Hematopoietic multipotent progenitor cell treated with erythropoietin and hydrocortisone succinate and interleukin-3 and kit ligand, for 6 days (in vitro differentiated cells): ENCODE measurements at regions not wholly inside any gene's neighbourhood (a gene's known extent, or its start where the extent isn't known, plus 50 kb on each side); places are given as distances from the start of the nearest gene placed in this dataset.
"Not testable (repeated sequence)": the region's sequence is repeated elsewhere in the genome, so short reads cannot be mapped to it uniquely, and the experiment has no call there.

Experiments used
- DNase-seq: peaks from one replicate; pipeline ENCODE4 v3.0.0-alpha.2; 2015

DNA sequence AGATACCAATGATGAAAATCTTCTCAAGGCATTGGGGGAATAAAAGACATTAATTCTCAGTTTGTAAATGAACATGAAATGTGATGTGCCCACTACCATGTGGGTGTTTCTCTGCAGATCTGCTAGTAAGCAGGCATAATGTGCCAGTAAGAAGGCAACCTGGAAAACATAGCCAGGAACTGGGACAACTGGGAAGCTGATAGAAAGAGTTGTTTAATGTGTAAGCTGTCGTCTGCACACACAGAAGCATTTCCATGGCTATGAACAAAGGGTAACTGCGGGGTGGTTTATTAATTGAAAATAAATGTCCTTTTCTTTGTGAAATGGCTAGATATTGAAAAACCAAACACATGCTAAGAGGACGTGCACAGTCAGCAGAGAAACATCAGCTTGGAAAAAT, 52.0 kb downstream of the ZC3H11B start:
- no peak for DNase-seq

DNA sequence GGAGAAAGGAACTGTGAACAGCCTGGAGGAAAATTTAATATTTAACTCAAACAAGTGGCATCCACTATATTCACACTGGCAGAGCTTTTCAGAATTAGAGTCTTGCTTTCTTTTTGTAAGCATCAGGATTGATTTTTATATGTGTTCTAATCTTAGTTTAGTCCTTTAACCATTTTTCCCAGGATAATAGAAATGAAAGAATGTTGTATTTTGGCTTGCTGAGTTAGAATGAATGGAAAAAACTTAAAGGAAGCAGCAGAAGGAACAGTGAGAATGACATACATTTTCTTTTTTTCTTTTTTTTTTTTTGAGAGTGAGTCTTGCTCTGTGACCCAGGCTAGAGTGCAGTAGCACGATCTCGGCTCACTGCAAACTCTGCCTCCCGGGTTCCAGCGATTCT, 53.0 kb downstream of the ZC3H11B start:
- DNase-seq: no peak

DNA sequence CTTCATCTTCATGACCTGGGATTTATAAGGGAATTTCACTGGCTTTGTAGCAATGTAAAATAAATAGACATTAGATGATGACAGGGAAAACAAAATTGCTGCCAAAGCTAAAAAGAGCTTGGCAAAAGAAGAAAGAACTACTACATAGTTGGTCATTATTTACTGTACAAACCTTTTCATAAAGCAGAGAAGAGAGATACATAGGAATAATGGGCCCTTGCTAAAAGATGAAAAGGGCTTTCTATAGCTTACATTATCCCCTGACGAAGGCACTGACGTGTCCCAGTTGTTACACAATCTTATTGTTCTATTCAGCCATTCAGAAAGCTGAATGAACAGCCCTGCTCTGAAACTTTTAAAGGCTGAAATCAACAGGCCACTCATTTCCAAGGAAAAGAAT, 57.1 kb downstream of the ZC3H11B start:
- no peak for DNase-seq

DNA sequence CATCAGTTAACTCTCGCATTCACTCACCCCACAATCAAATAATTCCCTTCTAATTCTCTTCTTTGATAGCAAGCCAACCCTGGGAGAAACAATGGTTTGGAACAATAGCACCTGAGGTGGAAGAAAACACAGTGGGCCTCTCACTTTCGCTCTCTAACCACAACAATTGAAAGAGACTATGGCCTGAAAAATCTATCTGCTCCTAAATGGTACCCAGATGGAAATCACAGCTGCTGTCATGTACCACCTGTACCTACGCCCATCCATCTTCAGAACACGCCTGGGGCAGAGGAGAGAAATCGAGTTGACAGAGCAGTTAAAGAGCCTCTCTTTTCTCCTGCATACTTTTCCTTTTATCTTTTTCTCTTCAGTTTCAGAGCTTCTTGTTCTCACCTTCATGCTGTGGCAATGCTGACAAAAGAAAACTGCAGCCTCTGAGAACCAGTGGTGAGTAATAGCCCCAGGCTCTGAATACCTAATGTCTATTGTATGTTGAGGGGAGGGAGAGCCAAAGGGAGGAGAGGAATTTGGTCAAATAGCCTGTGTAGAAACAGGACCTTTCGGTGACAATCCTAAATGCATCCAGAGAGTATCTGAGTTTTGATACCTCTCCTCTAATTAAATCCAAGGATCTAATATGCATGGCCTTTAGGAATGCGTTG, 57.7 kb downstream of the ZC3H11B start:
- DNase-seq: no peak

DNA sequence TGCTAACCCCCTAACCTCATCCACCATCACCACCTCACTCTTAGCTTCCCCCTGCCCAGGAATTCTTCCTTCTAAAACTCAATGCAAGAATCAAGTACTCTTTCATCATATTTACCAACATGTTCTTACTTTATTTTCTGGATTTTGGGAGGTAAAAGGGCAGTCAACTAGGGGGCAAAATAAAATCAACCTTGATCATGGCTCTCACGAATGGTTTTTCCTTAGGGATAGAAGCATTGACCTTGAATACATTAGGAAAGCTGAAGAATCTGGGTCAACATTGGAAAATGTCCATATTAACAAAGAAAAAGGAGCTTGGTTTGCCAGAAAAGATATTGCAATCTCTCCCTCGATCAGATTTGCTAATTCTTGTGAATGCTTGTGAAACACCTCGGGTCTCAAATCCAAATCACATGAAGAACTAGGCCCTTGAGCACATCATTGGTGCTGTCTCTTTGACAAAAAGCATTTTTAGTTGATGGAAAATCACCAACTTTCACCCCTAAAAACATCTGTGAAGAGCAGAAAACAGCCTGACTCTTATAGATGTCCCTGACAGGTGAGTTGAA, 58.9 kb downstream of the ZC3H11B start:
- DNase-seq: no peak

DNA sequence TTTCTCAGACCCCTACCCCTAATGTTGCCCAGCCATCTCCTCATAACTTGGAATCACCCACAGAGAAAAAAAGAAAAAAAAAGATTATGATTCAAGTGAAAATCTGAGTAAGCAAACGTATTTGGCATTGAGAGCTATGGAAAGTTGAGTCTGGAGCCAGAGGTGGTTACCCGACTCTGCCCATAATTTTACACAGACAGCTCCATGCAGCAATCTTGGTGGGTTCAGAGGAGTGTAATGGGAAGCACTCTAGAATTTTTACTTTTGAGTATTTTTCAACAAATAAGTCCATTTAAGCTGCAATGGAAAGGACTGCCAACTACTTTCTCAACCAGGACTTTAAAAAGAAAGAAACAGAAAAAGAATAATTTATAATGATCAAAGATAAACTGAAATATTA, 62.7 kb downstream of the ZC3H11B start:
- no peak for DNase-seq

DNA sequence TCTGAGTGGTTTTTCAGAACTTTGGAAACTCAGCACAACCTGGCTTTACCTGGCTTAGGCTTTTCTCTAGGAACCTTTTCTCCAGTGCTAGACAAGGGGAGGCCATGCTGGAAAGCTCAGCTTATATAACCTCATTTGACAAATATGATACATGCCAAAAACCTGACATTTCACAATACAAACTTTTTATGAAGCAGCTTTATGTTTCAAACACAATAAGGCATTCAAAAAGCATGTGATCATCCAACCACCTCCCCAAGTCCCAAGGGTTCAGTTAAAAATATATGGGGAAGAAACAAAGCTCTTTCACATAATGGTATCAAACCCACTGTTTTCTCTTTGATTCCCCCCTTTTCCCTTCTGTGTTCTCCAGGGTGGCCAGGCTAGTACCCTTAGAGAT, 63.7 kb downstream of the ZC3H11B start:
- DNase-seq: no peak

DNA sequence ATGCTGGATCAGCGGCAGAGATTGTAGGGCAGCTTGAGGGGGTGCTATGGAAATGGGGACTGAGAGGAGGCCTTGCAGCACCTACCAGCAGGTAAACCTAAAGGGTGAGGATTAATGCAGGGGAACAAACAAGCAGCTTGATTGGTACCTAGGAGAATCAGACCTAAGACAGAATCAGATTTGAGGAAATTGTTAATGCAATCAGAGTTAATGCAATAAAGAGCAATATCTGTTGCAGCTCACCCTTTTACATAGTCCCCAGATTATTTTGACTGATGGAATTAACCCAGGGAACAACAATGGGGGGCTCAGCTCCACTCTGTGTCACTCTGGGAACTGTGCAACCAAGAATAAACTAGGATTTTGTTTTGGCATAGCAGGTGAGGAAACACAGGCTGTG, 64.5 kb downstream of the ZC3H11B start:
- DNase-seq: no peak

DNA sequence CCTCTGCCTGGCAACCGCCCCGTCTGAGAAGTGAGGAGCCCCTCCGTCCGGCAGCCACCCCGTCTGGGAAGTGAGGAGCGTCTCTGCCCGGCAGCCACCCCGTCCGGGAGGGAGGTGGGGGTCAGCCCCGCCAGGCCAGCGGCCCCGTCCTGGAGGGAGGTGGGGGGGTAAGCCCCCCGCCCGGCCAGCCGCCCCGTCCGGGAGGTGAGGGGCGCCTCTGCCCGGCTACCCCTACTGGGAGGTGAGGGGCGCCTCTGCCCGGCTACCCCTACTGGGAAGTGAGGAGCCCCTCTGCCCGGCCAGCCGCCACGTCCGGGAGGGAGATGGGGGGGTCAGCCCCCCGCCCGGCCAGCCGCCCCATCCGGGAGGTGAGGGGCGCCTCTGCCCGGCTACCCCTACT, 67.1 kb downstream of the ZC3H11B start:
- not testable (repeated sequence) for DNase-seq

DNA sequence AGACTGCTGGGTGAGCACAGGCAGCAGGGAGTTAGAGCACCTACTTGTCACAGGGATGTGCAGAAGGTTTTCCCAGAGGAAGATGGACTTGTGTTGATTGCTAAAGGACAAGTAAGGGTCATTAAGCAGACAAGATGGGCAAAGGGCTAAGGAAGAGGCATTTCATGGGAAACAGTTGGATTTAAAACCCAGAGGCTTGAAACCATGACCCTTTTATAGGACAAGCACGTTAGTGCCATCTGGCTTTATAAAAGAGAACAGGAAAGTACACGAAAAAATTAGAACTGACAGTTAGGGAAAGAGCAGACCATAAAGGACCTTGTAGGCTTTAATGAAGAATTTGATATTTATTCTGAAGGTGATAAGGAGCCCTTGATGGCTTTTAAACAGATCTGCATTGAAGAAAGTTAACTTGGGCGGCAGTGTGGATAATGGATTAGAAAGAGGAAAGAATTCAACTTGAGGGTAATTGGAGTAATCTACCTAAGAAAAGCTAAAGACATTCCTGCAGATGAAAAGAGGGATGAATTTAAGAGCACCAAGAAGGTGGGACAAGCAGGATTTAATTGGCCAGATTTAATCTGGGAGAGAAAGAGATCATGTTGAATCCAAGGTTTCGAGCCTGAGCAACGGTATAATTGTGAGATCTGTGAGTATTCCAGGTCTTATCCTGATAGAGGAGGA, 68.6 kb downstream of the ZC3H11B start:
- DNase-seq: no peak

DNA sequence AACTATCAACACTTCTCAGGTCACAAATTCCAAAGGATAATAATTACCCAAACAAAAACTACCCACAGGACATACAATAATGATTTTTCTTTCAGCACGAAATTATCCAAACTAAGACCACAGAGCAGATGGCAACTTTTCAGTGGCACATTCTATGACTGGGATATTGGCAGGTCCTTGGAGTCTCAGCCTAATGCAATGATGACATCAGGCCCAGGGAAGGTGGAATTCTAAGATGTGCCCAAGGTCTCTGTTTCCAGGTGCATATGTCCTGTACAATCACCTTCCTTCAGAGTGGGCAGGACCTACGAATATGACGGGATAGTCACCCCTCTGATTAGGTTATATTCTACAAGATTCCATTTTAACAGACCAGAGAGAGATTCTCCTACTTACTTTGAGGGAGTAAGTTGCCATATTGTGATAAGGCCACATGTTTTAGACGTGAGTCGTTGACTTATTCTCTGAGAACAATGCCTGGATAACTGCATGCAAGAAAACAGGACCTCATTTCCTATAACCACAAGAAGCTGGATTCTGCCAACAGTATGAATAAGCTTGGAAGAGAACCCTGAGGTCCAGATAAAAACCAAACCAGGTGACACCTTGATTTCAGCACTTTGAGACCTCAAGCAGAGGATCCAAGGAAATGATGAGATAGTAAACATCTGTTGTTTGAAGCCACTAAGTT, 69.9 kb downstream of the ZC3H11B start:
- no peak for DNase-seq

DNA sequence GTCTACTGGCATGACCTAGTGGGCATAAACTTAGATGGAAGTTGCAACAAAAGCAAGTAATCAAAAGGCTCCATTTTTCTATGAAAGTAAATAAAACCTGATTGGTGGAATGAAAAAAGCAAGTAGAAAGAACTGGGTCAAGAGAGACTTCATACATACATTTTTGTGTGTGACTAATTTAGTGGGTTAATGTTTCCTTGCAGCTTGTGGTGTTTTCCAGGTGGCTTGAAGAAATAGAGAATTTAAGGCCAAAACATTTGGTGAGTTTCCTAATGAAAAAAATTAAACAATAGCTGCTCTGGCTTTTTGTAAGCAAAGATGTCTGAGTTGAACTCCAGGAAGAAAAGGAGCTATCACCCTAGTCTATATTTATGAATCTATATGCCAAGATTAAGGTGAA, 71.0 kb downstream of the ZC3H11B start:
- DNase-seq: no peak

DNA sequence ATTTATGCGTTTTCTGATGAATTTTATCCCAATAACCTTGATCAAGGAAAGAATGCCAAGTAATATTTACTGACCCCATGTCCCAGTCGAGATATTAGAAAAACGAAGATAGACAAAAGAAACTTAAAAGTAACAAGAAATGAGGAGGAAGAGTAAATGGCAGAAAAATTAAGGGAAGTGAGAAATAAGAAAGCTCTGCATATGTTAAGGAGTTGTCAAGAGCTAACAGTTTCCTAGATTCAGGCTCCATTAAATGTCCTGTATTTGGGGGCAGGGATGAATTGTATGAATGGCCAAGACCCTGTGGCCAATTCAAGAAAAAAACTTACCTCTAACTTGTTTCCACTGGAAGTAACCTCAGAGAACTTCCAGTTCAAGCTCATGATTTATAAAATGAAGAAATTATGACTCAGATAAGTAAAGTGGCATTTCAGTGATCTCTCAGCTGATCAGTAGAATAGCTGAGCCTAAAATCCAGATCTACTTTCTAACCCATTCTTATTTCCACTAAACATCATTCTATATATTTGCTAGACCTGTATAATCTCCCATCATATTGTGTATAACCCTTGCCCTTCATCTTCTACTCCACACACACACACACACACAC, 73.2 kb downstream of the ZC3H11B start:
- DNase-seq: no peak

DNA sequence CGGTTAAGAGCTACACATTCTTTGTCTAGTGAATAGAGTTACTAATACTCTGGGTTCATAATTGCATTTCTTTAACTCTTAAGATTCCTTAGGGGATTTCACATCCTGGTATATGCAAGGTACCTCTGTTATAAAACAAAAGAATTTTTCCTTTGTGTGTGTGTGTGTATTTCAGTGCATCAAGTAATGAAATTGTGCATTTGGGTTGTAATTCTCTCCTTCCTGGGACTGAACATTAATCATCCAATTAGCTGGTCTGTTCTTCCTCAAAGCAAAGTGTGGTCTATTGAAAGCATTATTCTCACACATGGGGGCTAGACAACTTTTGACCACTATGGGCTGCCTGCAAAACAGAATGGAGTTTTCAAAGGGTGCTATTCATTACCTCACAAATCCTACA, 74.0 kb downstream of the ZC3H11B start:
- DNase-seq: no peak

DNA sequence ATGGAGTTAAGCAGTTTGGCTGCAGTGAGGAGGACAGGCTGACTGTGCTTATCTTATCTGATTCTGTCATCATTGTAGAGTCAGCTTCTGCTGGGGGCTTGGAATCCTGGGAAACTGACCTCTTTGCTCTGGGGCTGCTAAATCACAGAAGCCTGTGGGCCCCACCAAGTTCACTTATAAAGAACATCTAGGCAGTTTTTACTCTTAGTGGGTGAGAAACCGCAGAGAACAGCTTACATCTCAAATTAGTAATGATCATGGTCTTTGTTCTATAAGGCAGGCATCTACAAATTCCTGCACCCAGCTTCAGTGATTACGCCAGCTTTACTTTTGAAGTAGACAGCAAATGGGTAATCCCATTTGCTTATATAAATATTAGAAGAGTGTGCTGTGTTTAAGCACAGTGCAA, 75.7 kb downstream of the ZC3H11B start:
- no peak for DNase-seq

DNA sequence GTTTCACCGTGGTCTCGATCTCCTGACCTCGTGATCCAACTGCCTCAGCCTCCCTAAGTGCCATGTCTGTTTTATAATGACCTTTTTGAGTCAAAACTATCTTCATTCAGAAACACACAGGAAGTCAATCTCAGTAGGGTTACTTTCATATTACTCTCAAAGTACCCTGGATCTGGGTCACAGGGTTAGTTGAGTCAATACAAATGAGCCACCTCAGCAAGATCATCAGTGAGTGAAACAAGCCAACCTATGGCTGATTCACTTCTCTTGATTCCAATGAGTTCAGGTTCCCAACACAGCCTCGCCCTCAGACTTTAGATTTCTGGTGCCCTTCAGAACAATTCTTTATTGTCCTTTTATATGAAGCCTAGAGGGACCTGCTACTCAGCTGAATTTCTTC, 76.9 kb downstream of the ZC3H11B start:
- no peak for DNase-seq

DNA sequence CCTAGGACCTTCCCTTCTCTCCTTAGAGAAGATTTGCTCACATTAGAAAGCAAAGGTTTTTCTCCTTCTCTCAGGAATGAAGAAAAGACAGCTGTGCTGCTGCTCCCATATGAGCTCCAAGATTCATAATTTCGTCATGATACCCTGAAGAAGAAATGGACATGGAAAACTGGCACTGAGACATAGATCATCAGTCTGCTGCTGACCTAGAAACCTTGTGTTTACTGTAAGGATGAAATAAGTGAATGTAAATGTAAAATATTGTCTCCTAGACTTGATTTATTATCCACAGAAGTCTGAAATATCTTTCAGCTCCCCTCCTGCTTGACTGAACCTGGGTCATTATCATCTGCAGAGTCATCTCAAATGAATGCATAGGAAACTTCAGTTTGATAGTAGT, 77.9 kb downstream of the ZC3H11B start:
- no peak for DNase-seq

DNA sequence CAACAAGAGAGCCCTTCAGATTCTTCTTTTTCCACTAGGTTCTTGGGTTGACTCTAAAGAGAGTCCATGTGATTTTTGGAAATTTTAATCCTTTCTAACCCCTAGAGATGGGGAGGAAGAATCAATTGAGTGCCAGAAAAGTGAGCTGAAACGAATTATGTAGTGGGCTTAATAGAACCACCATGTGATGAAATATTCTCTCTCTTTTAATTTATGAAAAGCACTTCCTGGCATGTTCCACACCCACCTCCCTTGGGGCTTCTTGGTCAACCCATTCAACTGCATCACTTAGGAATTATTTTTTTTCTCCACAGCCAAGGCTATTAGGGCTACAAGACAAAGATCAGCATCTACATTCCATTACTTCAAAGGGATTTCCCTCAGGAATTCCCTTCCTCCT, 79.6 kb downstream of the ZC3H11B start:
- DNase-seq: no peak

DNA sequence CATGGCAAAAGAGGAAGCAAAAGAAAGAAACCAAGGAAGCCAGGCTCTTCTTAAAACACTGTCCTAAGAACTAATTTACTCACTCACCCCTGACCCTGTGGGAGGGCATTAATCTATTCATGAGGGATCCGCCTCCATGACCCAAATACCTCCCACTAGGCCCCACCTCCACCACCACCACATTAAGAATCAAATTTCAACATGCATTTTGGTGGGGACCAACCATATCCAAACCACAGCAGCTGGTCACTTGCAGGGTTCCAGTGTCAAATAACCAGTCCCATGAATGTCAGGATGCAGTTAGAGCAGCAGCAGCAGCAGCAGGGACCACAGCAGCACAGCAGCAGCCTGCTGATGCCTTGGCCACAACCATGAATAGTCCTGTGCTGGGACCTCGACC, 83.8 kb downstream of the ZC3H11B start:
- no peak for DNase-seq

DNA sequence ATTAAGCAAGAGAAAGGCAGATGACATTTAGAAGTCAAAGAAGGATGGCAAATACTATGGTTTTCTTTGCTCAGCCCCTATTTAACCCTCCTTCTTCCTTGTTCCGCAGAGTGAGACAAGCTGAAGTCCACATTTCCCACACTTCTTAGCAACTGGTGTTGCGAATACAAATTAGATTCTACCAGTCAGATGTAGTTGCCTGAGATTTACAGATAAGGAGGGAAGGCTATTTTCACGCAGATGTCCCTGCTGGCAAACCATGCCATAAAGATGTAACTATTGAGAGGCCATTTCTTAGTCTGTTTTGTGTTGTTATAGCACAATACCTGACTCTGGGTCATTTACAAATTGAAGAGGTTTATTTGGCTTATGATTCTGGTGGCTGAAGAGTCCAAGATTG, 84.3 kb downstream of the ZC3H11B start:
- no peak for DNase-seq

DNA sequence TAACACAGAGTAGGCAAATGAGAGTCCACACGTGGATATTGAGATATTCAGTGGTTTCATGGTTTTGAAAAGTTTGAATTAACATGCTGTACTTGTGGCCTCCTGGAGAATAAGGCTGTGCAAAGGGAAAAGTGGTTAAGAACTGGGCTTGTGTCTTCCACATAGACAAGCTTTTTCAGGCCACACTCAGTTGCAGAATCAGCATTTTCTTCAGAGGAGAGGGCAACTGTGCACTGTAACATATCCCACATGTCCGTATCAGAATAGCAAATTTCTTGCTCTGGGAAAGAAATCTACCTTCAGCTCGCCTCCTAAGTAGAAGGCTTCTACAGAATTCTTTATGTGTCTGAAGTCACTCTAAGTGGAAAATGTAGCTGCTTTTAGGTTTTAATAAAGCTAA, 84.9 kb downstream of the ZC3H11B start:
- DNase-seq: no peak

DNA sequence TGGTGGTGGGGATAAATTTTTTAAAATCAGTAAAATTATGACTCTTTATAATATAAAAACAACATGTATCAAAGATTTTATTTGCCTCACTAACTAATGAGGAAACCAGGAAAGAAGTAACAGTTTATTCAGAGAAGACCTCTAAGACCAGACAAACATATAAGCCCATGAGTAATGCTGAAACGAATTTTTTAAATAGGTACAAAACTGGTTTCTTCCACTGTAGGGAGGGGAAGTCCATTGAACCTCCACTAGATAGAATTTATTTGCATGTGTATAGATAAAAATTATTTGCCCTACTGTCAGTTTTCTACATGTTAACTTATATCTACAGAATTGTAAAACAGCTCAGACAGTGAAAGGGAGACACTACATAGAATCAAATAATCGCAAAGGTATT, 86.8 kb downstream of the ZC3H11B start:
- no peak for DNase-seq

DNA sequence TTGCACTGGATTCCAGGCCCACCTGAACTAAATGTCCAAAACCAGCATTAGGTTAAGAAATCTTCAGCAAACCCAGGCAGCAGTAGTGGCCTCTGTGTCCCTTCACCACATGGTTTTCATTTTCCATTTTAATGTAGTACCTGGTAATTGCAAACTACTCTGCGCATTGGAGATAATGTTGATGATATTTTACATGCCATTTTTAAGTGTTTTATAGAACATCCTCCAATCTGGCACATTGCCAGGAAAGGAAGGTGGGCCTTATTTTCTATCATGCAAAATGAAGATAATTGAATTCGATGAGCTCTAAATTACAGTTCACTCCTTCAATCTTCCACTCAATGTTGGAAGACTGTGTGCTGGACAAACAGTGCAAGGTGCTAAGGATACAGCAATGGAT, 89.5 kb downstream of the ZC3H11B start:
- DNase-seq: peak; percentile 2

DNA sequence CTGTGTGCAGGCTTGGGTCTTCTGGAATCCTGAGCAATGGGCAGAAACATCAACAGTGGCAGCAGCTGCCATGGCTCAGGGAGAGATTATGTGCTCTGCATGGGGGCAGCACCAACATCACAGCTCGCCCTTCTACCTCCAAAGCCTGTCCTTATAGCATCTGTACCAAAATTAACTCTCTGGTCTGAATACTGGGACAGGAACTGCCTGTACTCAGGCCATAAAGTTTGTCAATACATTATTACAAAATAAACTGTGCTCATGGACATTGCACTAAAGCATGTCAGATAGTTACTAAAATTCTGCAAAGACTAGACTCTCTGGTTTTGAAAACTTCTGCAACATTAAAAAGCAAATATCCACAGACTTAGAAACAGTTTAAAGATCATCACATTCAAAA, 91.6 kb downstream of the ZC3H11B start:
- DNase-seq: no peak
